OCI-LY3 (cell line): ENCODE measurements at regions not wholly inside any gene's neighbourhood (a gene's known extent, or its start where the extent isn't known, plus 50 kb on each side); places are given as distances from the start of the nearest gene placed in this dataset.

Source experiments
- H2AFZ ChIP-seq: fragments of 200-600, 300-600 bp; shearing (Covaris generic); 2 replicates; pipeline ENCODE4 v1.6.0; 2014; ENCODE audit warnings: antibody characterized with exemption, low read depth, low read length
- H3K27ac ChIP-seq: fragments of 200-600, 300-600 bp; sonication (generic); 2 replicates; pipeline ENCODE4 v1.5.1; 2014; ENCODE audit warnings: mild to moderate bottlenecking, low read length, moderate library complexity, mixed read lengths
- H3K27me3 ChIP-seq: fragments of 200-600, 300-600 bp; sonication (generic); 2 replicates; pipeline ENCODE4 v1.6.1; 2014; ENCODE audit warnings: low read depth, low read length, mixed read lengths
- H3K36me3 ChIP-seq: fragments of 200-600, 300-600 bp; sonication (generic); replicated peaks from 2 replicates; pipeline ENCODE3; 2014; ENCODE audit warnings: low read depth, low read length, mixed read lengths
- H3K4me1 ChIP-seq: fragments of 300-600, 200-600 bp; sonication (generic); 2 replicates; pipeline ENCODE4 v1.6.1; 2014; ENCODE audit warnings: low read length, mixed read lengths
- H3K4me2 ChIP-seq: fragments of 200-600, 300-600 bp; sonication (generic); 2 replicates; pipeline ENCODE4 v1.6.1; 2014; ENCODE audit warnings: low read length, mixed read lengths
- H3K4me3 ChIP-seq: fragments of 300-600, 200-600 bp; sonication (generic); 2 replicates; pipeline ENCODE4 v1.5.1; 2014; ENCODE audit warnings: antibody characterized with exemption, mild to moderate bottlenecking, low read length, moderate library complexity
- H3K79me2 ChIP-seq: fragments of 300-600, 200-600 bp; shearing (Covaris generic); 2 replicates; pipeline ENCODE4 v1.6.1; 2014; ENCODE audit warnings: mild to moderate bottlenecking, low read length, mixed read lengths
- H3K9ac ChIP-seq: fragments of 300-600, 200-600 bp; shearing (Covaris generic); 2 replicates; pipeline ENCODE4 v1.6.0; 2014; ENCODE audit warnings: mild to moderate bottlenecking, low read length, moderate library complexity
- H3K9me3 ChIP-seq: fragments of 200-600, 300-600 bp; shearing (Covaris generic); 2 replicates; pipeline ENCODE4 v1.6.1; 2014; ENCODE audit warnings: low read length, mixed read lengths; ENCODE audit not compliant: insufficient read depth
- H4K20me1 ChIP-seq: fragments of 200-600, 300-600 bp; sonication (generic); 2 replicates; pipeline ENCODE4 v1.6.1; 2016; ENCODE audit warnings: low read length, mixed read lengths; ENCODE audit not compliant: insufficient read depth
- CTCF ChIP-seq: fragments of 200-600, 300-600 bp; sonication (generic); IDR thresholded peaks from 2 replicates; pipeline ENCODE4 v1.5.1; 2014; ENCODE audit warnings: antibody characterized with exemption, low read length, low read depth
- EZH2phosphoT487 ChIP-seq: fragments of 200-600 bp; shearing (Covaris generic); IDR thresholded peaks from 2 replicates; pipeline ENCODE4 v1.6.1; 2018; ENCODE audit warnings: antibody characterized with exemption, mixed run types, low read depth

DNA sequence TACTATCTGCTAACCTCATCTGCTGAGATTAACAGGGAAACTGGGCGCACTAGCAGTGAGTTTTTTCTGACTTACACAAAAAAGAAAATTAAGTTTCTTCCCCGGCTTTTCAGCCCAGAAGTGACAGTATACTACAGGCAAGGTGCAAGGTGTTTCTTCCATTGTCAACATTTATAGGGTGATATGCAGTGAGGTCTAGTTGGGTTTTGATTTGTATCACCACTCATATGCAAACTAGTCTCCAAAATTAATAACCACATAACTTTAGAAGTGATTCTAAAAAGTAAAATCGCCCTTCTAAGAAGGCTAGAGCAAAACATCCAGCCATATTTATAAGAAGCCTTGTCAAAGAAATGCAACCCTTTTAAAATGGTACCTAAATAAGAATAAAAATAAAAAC lies 640.1 kb downstream of the ARAP2 start:
- no peak overlapping the region for H2AFZ ChIP-seq
- H3K4me3 ChIP-seq: no peak overlapping the region
- no peak overlapping the region for H3K4me2 ChIP-seq
- no peaks in the 10 kb centered on the region for H4K20me1 ChIP-seq
- no peaks in the 10 kb centered on the region for H3K79me2 ChIP-seq
- H3K36me3 ChIP-seq: no peaks in the 10 kb centered on the region
- H3K9me3 ChIP-seq: no peaks in the 10 kb centered on the region
- no peaks in the 10 kb centered on the region for H3K4me1 ChIP-seq
- no peak overlapping the region for H3K9ac ChIP-seq
- TF ChIP-seq EZH2phosphoT487 (no peak), CTCF (no peak)
- H3K27ac ChIP-seq: no peak overlapping the region
- H3K27me3 ChIP-seq: no peaks in the 10 kb centered on the region

DNA sequence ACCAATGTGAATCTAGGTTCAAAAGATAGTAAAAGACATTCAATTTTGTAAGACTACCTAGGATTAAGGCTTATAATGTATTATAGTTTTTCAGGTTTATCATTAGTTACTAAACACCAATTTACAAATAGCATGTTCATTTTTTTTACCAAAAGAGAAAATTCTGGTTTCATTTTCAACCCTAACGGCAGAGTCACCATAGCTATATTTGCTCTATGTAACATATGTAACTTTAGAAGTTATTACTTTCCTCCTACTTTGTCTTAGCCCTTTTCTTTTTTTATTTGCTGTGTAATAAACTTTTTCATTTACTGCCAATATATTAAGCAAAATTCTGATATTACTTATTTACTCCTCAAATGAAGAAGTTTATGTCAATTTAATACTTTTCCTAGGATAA lies 639.6 kb downstream of the ARAP2 start:
- Histone ChIP-seq H3K36me3 (no peaks in the 10 kb centered on the region), H4K20me1 (no peaks in the 10 kb centered on the region), H3K9ac (no peak overlapping the region), H3K9me3 (no peaks in the 10 kb centered on the region), H3K4me3 (no peak overlapping the region), H3K79me2 (no peaks in the 10 kb centered on the region), H3K27me3 (no peaks in the 10 kb centered on the region), H2AFZ (no peak overlapping the region), H3K4me2 (no peak overlapping the region), H3K27ac (no peak overlapping the region), H3K4me1 (no peaks in the 10 kb centered on the region)
- TF ChIP-seq CTCF: no peak
- no peak for TF ChIP-seq EZH2phosphoT487

DNA sequence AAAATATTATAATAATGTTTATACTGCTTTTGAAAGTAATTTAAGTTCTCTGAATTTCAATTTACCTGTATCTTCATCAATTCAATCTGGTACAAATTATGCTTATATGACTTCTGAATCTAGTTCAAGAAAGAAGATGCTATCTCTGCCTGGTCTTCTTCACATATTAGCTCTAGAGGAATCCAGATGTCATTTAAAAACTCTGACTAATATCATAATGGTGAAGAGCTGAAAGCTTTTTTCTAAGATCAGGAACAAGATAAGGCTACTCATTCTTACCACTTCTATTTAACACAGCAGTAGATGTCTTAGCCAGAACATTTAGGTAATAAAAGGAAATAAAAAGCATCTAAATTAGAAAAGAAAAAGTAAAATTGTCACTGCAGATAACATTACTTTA lies 636.1 kb downstream of the ARAP2 start:
- Histone ChIP-seq H3K4me1 (no peaks in the 10 kb centered on the region), H3K4me3 (no peak overlapping the region), H3K9me3 (no peaks in the 10 kb centered on the region), H3K4me2 (no peak overlapping the region), H4K20me1 (no peaks in the 10 kb centered on the region), H2AFZ (no peak overlapping the region), H3K9ac (no peak overlapping the region), H3K27me3 (no peaks in the 10 kb centered on the region), H3K79me2 (no peaks in the 10 kb centered on the region), H3K36me3 (no peaks in the 10 kb centered on the region), H3K27ac (no peak overlapping the region)
- TF ChIP-seq EZH2phosphoT487: no peak
- no peak for TF ChIP-seq CTCF

DNA sequence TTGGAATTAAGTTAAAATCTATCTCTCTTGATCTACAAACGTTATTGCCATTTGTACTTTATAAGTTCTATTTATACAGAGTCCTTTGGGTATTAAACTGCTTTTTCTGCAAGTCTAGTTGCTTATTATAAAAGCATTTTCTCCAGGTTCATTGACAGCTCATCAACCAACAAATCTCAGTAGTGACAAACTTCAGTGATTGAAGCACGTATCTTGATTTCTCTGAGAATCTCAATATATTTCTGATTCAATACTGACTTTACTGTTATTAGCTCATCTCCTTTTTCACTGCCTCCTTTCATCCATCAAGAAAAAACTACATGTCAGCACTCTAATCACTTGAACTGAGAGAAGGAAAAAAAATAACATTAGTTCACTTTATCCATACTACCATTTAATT lies 630.2 kb downstream of the ARAP2 start:
- Histone ChIP-seq H3K4me2 (no peak overlapping the region), H3K36me3 (no peaks in the 10 kb centered on the region), H3K27ac (no peak overlapping the region), H4K20me1 (no peaks in the 10 kb centered on the region), H2AFZ (no peak overlapping the region), H3K4me1 (no peaks in the 10 kb centered on the region), H3K9ac (no peak overlapping the region), H3K9me3 (no peaks in the 10 kb centered on the region), H3K27me3 (no peaks in the 10 kb centered on the region), H3K79me2 (no peaks in the 10 kb centered on the region), H3K4me3 (no peak overlapping the region)
- TF ChIP-seq CTCF: no peak
- TF ChIP-seq EZH2phosphoT487: no peak
